OCI-LY7 (cell line): ENCODE measurements at regions not wholly inside any gene's neighbourhood (a gene's known extent, or its start where the extent isn't known, plus 50 kb on each side); places are given as distances from the start of the nearest gene placed in this dataset.

Experiments used
- EZH2phosphoT487 ChIP-seq: fragments of 200-600 bp; sonication (generic); IDR thresholded peaks from 2 replicates; pipeline ENCODE4 v1.6.1; 2018; ENCODE audit warnings: low read depth, borderline replicate concordance, mild to moderate bottlenecking, mixed run types, antibody characterized with exemption, low read length, moderate library complexity, mixed read lengths
- TF ChIP-seq, protein P1 (sequence below): fragments of 200-600 bp; sonication (generic); conservative IDR thresholded peaks from 2 replicates; pipeline ENCODE4 v1.5.1; 2014; ENCODE audit warnings: mild to moderate bottlenecking, antibody characterized with exemption, low read length, moderate library complexity, mixed read lengths

DNA sequence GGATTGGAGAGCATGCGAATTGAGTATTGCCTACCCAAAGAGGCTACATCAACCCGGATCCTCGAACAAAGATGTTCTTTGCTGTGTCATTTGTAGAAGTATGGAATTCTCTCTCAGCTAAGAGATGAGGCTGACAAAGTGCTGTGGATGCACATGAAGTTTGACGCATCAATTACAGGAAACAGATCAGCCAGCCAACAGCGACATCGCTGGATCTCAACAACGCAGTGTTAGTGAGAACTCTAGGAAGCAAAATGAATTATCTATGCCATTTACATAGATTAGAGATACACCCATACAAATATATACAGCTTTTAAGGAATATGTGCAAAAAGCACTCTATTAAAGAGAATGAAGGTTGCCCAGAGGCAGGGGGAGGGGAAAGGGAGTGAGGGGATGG, 160.6 kb upstream of the RGMA start:
- TF ChIP-seq, protein P1, sequence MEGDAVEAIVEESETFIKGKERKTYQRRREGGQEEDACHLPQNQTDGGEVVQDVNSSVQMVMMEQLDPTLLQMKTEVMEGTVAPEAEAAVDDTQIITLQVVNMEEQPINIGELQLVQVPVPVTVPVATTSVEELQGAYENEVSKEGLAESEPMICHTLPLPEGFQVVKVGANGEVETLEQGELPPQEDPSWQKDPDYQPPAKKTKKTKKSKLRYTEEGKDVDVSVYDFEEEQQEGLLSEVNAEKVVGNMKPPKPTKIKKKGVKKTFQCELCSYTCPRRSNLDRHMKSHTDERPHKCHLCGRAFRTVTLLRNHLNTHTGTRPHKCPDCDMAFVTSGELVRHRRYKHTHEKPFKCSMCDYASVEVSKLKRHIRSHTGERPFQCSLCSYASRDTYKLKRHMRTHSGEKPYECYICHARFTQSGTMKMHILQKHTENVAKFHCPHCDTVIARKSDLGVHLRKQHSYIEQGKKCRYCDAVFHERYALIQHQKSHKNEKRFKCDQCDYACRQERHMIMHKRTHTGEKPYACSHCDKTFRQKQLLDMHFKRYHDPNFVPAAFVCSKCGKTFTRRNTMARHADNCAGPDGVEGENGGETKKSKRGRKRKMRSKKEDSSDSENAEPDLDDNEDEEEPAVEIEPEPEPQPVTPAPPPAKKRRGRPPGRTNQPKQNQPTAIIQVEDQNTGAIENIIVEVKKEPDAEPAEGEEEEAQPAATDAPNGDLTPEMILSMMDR, result no peak
- TF ChIP-seq EZH2phosphoT487, result no peak
